SK-N-SH (cell line): ENCODE measurements at regions not wholly inside any gene's neighbourhood (a gene's known extent, or its start where the extent isn't known, plus 50 kb on each side); places are given as distances from the start of the nearest gene placed in this dataset.

Source experiments
- CTCF ChIA-PET: fragments of 300-600, 350-600 bp; formaldehyde crosslinking; extraction: SDS; loops from one replicate; lab custom pipeline; 2021; lab: Yijun Ruan, JAX
- POLR2A ChIA-PET: fragments of 350-600 bp; sonication (Branson Sonifier 250); formaldehyde crosslinking; extraction: SDS; loops from one replicate; lab custom pipeline; 2020; ENCODE audit warnings: antibody characterized with exemption, inconsistent platforms; lab: Yijun Ruan, JAX
- DNase-seq: peaks from one replicate; pipeline ENCODE4 v3.0.0; 2012
- H2AFZ ChIP-seq: fragments of 200-600 bp; sonication (generic); 2 replicates; pipeline ENCODE4 v1.8.1; 2016; ENCODE audit warnings: antibody characterized with exemption, mild to moderate bottlenecking, low read depth
- H3F3A ChIP-seq: fragments of 200-600 bp; sonication (generic); replicated peaks from 2 replicates; pipeline ENCODE3; 2016; ENCODE audit warnings: antibody characterized with exemption, mild to moderate bottlenecking; ENCODE audit not compliant: insufficient read depth
- H3K27ac ChIP-seq, 2 experiments: fragments of 200-500 bp in 1 of 2; fragments of 200-600 bp in 1 of 2; sonication (Bioruptor generic) in 1 of 2; sonication (generic), shearing (Covaris generic) in 1 of 2; 2 replicates each; pipeline versions ENCODE4 v1.5.1 to v1.6.1; 2014 to 2016; ENCODE audit warnings: low read depth in 2 of 2, inconsistent platforms in 1 of 2, low read length in 1 of 2, mild to moderate bottlenecking in 1 of 2, mixed read lengths in 1 of 2
- H3K27me3 ChIP-seq: fragments of 200-600 bp; sonication (generic), shearing (Covaris generic); 2 replicates; pipeline ENCODE4 v1.6.1; 2016; ENCODE audit warnings: mixed run types; ENCODE audit not compliant: insufficient read depth
- H3K36me3 ChIP-seq, 2 experiments: fragments of 200-500 bp in 1 of 2; fragments of 200-600 bp in 1 of 2; sonication (Bioruptor generic) in 1 of 2; sonication (generic) in 1 of 2; replicated peaks in 1 of 2; 2 replicates each; pipeline versions ENCODE3 to v1.5.1; 2014 to 2016; ENCODE audit warnings: low read length in 1 of 2, mild to moderate bottlenecking in 1 of 2; ENCODE audit not compliant: insufficient read depth in 2 of 2, control insufficient read depth in 1 of 2
- H3K4me1 ChIP-seq, 2 experiments: fragments of 200-500 bp in 1 of 2; fragments of 200-600 bp in 1 of 2; sonication (Bioruptor generic) in 1 of 2; sonication (generic), shearing (Covaris generic) in 1 of 2; 2 replicates each; pipeline versions ENCODE4 v1.5.1 to v1.6.1; 2014 to 2016; ENCODE audit warnings: low read depth in 1 of 2, low read length in 1 of 2, mixed run types in 1 of 2; ENCODE audit not compliant: insufficient read depth in 2 of 2, control insufficient read depth in 1 of 2
- H3K4me2 ChIP-seq: fragments of 200-600 bp; sonication (generic), shearing (Covaris generic); 2 replicates; pipeline ENCODE4 v1.6.1; 2017; ENCODE audit warnings: mixed run types
- H3K4me3 ChIP-seq, 2 experiments: fragments of 200-500 bp in 1 of 2; fragments of 200-600 bp in 1 of 2; sonication (Bioruptor generic) in 1 of 2; sonication (generic), shearing (Covaris generic) in 1 of 2; 2 replicates each; pipeline versions ENCODE4 v1.5.1 to v1.8.1; 2014 to 2016; ENCODE audit warnings: low read depth in 2 of 2, inconsistent platforms in 1 of 2, low read length in 1 of 2, mild to moderate bottlenecking in 1 of 2, mixed read lengths in 1 of 2, moderate library complexity in 1 of 2
- H3K79me2 ChIP-seq: fragments of 200-600 bp; sonication (generic); 2 replicates; pipeline ENCODE4 v1.8.1; 2017; ENCODE audit warnings: mild to moderate bottlenecking; ENCODE audit not compliant: insufficient read depth
- H3K9ac ChIP-seq: fragments of 200-600 bp; sonication (generic); 2 replicates; pipeline ENCODE4 v1.6.1; 2017; ENCODE audit warnings: mixed run types
- H3K9me2 ChIP-seq: fragments of 200-600 bp; sonication (generic); 2 replicates; pipeline ENCODE4 v1.6.1; 2017; ENCODE audit warnings: mixed run types
- H3K9me3 ChIP-seq: fragments of 200-600 bp; sonication (generic); 2 replicates; pipeline ENCODE4 v1.6.1; 2017; ENCODE audit warnings: mixed run types, mild to moderate bottlenecking, moderate library complexity
- H4K20me1 ChIP-seq: fragments of 200-600 bp; sonication (generic); 2 replicates; pipeline ENCODE4 v1.6.1; 2017; ENCODE audit warnings: mild to moderate bottlenecking, mixed run types; ENCODE audit not compliant: insufficient read depth
- CHD2 ChIP-seq: fragments of 150-350 bp; IDR thresholded peaks from 2 replicates; pipeline ENCODE4 v1.6.1; 2018; ENCODE audit warnings: low read length; ENCODE audit not compliant: partially characterized antibody
- EP300 ChIP-seq, 2 experiments: IDR thresholded peaks; 2 replicates each; pipeline versions ENCODE4 v1.4.0 to v1.6.1; 2012; ENCODE audit warnings: borderline replicate concordance in 1 of 2, low read depth in 1 of 2, low read length in 1 of 2
- EZH2phosphoT487 ChIP-seq: fragments of 200-600 bp; sonication (generic); IDR thresholded peaks from 2 replicates; pipeline ENCODE4 v1.6.1; 2017; ENCODE audit warnings: low read depth, mixed run types, mild to moderate bottlenecking, antibody characterized with exemption, moderate library complexity, borderline replicate concordance
- FOXJ3 ChIP-seq: sonication (generic); formaldehyde crosslinking; IDR thresholded peaks from 2 replicates; pipeline ENCODE4 v1.5.1; 2020; ENCODE audit warnings: mild to moderate bottlenecking, missing genetic modification reagents
- GATA2 ChIP-seq: sonication (generic); formaldehyde crosslinking; IDR thresholded peaks from 2 replicates; pipeline ENCODE4 v1.5.0; 2020; ENCODE audit warnings: mild to moderate bottlenecking, missing genetic modification reagents
- MXI1 ChIP-seq: IDR thresholded peaks from 2 replicates; pipeline ENCODE4 v1.6.1; 2012; ENCODE audit warnings: mild to moderate bottlenecking, low read depth, low read length, improper control_type of control experiment
- NFIC ChIP-seq: IDR thresholded peaks from 2 replicates; pipeline ENCODE4 v1.4.0; 2012; ENCODE audit warnings: borderline replicate concordance
- POLR2AphosphoS5 ChIP-seq: IDR thresholded peaks from 2 replicates; pipeline ENCODE4 v1.6.1; 2012; ENCODE audit warnings: low read depth, low read length
- RAD21 ChIP-seq: IDR thresholded peaks from 2 replicates; pipeline ENCODE4 v1.6.1; 2012; ENCODE audit warnings: mild to moderate bottlenecking, low read length
- RXRA ChIP-seq: IDR thresholded peaks from 2 replicates; pipeline ENCODE4 v1.4.0; 2012; ENCODE audit warnings: low read depth, mild to moderate bottlenecking, borderline replicate concordance
- SIN3A ChIP-seq: IDR thresholded peaks from 2 replicates; pipeline ENCODE4 v1.6.1; 2012; ENCODE audit warnings: low read depth, mild to moderate bottlenecking, low read length, moderate library complexity, borderline replicate concordance
- SMC3 ChIP-seq: IDR thresholded peaks from 2 replicates; pipeline ENCODE4 v1.6.1; 2012; ENCODE audit warnings: low read depth, low read length, improper control_type of control experiment
- TAF1 ChIP-seq: IDR thresholded peaks from 2 replicates; pipeline ENCODE4 v1.6.1; 2012; ENCODE audit warnings: low read depth, mild to moderate bottlenecking, low read length, moderate library complexity, borderline replicate concordance
- TEAD4 ChIP-seq: IDR thresholded peaks from 2 replicates; pipeline ENCODE4 v1.4.0; 2012; ENCODE audit warnings: mild to moderate bottlenecking, borderline replicate concordance; ENCODE audit not compliant: insufficient read depth
- WGBS: methylation state at CpG from one replicate; pipeline ENCODE4 v1.1.6; 2017; ENCODE audit warnings: low lambda C conversion rate; 5-methylcytosine and 5-hydroxymethylcytosine counted together
- TF ChIP-seq, protein P1 (sequence below): IDR thresholded peaks from 2 replicates; pipeline ENCODE4 v1.4.0; 2012; ENCODE audit warnings: low read depth, borderline replicate concordance
- TF ChIP-seq, protein P2 (sequence below): fragments of 150-350 bp; IDR thresholded peaks from 2 replicates; pipeline ENCODE4 v1.6.1; 2016; ENCODE audit warnings: mild to moderate bottlenecking, low read depth, low read length
- TF ChIP-seq, protein P3 (sequence below): IDR thresholded peaks from 2 replicates; pipeline ENCODE4 v1.4.0; 2012; ENCODE audit warnings: low read depth
- TF ChIP-seq, protein P4 (sequence below): IDR thresholded peaks from 2 replicates; pipeline ENCODE4 v1.4.0; 2012; ENCODE audit warnings: low read depth, borderline replicate concordance
- TF ChIP-seq, protein P5 (sequence below): IDR thresholded peaks from 2 replicates; pipeline ENCODE4; 2012

DNA sequence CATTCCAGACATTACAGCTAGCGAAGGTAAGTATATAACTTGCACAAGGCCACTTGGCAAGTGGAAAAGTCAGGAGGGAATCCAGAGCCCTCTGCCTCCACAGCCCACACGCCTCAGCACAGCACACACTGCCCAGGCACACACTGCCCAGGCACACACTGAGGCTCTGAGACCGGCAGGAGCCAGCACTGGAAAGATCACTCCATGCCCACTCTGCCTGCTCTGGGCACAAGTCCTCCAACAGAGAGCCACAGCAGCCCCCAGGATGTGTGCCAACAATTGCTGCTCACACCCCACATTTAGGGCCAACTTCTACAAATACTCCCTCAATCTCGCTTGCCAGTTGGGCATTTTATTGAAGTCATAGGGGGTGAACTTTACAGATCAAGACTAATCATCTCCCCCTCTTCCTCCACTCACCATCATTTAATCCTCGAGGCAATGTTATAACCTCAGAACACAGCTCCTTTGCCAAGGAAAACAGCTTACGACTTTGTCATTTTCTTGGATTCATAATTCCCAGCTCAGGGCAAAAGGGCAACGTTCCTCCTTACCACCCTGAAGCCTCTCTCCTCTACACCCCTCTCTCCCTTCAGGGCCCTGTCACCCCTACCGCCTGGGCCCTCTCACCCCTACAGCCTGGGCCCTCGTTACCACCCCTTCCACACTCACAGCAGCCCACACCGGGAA, 53.0 kb upstream of the TPM1 start (continued):
- TF ChIP-seq, protein P1, sequence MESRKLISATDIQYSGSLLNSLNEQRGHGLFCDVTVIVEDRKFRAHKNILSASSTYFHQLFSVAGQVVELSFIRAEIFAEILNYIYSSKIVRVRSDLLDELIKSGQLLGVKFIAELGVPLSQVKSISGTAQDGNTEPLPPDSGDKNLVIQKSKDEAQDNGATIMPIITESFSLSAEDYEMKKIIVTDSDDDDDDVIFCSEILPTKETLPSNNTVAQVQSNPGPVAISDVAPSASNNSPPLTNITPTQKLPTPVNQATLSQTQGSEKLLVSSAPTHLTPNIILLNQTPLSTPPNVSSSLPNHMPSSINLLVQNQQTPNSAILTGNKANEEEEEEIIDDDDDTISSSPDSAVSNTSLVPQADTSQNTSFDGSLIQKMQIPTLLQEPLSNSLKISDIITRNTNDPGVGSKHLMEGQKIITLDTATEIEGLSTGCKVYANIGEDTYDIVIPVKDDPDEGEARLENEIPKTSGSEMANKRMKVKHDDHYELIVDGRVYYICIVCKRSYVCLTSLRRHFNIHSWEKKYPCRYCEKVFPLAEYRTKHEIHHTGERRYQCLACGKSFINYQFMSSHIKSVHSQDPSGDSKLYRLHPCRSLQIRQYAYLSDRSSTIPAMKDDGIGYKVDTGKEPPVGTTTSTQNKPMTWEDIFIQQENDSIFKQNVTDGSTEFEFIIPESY = no peak
- TF ChIP-seq EZH2phosphoT487 (no peak), CHD2 (no peak), FOXJ3 (no peak), RXRA (peak; percentile 15; the same call in 1 of the 2 replicates), RAD21 (no peak), MXI1 (no peak), TAF1 (no peak)

DNA sequence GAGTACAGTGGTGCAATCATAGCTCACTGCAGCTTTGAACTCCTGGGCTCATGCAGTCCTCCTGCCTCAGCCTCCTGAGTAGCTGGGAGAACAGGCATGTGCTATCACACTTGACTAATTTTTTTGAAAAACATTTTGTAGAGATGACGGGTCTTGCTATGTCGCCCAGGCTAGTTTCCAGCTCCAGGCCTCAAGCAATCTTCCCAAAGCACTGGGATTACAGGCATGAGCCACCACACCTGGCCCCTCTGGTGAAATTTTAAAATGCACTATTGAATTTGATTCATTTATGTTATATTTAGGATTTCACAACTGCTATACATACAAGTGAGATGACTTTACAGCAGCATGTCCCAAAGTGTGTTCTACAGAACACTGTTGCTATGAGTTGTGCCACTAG, 50.8 kb upstream of the TPM1 start:
- Histone ChIP-seq H4K20me1 (no peaks in the 10 kb centered on the region), H3K4me2 (no peak overlapping the region), H3K79me2 (no peaks in the 10 kb centered on the region), H3K36me3 (no peaks in the 10 kb centered on the region), H3F3A (peaks cover 23% of the 10 kb centered on the region)
- POLR2A ChIA-PET = no interaction called here
- no peak for DNase-seq
- TF ChIP-seq SIN3A (no peak), TEAD4 (no peak), MXI1 (no peak), GATA2 (CRISPR knock-in tag) (no peak), FOXJ3 (no peak), NFIC (no peak), POLR2AphosphoS5 (no peak), RAD21 (no peak), CHD2 (no peak), RXRA (no peak), SMC3 (no peak), TAF1 (no peak), EP300 (IDR thresholded peaks at IDR 0.05; ENCODE audit: borderline replicate concordance in 1 of 2, low read depth in 1 of 2, low read length in 1 of 2) (no peak)
- TF ChIP-seq, protein P2, sequence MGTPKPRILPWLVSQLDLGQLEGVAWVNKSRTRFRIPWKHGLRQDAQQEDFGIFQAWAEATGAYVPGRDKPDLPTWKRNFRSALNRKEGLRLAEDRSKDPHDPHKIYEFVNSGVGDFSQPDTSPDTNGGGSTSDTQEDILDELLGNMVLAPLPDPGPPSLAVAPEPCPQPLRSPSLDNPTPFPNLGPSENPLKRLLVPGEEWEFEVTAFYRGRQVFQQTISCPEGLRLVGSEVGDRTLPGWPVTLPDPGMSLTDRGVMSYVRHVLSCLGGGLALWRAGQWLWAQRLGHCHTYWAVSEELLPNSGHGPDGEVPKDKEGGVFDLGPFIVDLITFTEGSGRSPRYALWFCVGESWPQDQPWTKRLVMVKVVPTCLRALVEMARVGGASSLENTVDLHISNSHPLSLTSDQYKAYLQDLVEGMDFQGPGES = no peak
- TF ChIP-seq, protein P3, sequence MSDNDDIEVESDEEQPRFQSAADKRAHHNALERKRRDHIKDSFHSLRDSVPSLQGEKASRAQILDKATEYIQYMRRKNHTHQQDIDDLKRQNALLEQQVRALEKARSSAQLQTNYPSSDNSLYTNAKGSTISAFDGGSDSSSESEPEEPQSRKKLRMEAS = no peak
- TF ChIP-seq, protein P1 = no peak
- TF ChIP-seq, protein P4, sequence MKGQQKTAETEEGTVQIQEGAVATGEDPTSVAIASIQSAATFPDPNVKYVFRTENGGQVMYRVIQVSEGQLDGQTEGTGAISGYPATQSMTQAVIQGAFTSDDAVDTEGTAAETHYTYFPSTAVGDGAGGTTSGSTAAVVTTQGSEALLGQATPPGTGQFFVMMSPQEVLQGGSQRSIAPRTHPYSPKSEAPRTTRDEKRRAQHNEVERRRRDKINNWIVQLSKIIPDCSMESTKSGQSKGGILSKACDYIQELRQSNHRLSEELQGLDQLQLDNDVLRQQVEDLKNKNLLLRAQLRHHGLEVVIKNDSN = no peak
- TF ChIP-seq, protein P5, sequence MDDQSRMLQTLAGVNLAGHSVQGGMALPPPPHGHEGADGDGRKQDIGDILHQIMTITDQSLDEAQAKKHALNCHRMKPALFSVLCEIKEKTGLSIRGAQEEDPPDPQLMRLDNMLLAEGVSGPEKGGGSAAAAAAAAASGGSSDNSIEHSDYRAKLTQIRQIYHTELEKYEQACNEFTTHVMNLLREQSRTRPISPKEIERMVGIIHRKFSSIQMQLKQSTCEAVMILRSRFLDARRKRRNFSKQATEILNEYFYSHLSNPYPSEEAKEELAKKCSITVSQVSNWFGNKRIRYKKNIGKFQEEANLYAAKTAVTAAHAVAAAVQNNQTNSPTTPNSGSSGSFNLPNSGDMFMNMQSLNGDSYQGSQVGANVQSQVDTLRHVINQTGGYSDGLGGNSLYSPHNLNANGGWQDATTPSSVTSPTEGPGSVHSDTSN = no peak
- TF ChIP-seq, all 33 proteins: peak for 0
- H3K9ac ChIP-seq = no peak overlapping the region
- H3K9me3 ChIP-seq = no peaks in the 10 kb centered on the region
- 50% methylated on average over 2 of the region's 2 CpGs for WGBS
- H2AFZ ChIP-seq = no peak overlapping the region
- CTCF ChIA-PET = no interaction called here
- no peaks in the 10 kb centered on the region for H3K27me3 ChIP-seq
- H3K4me3 ChIP-seq = no peak overlapping the region
- H3K9me2 ChIP-seq = no peaks in the 10 kb centered on the region
- no peak overlapping the region for H3K27ac ChIP-seq
- H3K4me1 ChIP-seq = peaks cover 2 to 16% of the 10 kb centered on the region in 2 experiments; a peak in 3 of 4 replicates
